NB4 (cell line): ENCODE measurements at regions not wholly inside any gene's neighbourhood (a gene's known extent, or its start where the extent isn't known, plus 50 kb on each side); places are given as distances from the start of the nearest gene placed in this dataset.

Source experiments
- DNase-seq: peaks from one replicate; pipeline ENCODE4 v3.0.0; 2010; ENCODE audit warnings: low read depth
- H3K4me3 ChIP-seq: one replicate; pipeline ENCODE4 v1.5.1; 2011; ENCODE audit warnings: mild to moderate bottlenecking, low read depth, low read length, moderate library complexity
- MYC ChIP-seq: IDR thresholded peaks from 2 replicates; pipeline ENCODE4 v1.6.1; 2011; ENCODE audit warnings: low read depth, low read length
- POLR2A ChIP-seq: IDR thresholded peaks from 2 replicates; pipeline ENCODE4 v1.6.1; 2011; ENCODE audit warnings: mild to moderate bottlenecking; ENCODE audit not compliant: insufficient read length; ENCODE audit errors: extremely low read depth
- TF ChIP-seq, protein P1 (sequence below): IDR thresholded peaks from 2 replicates; pipeline ENCODE4 v1.6.1; 2011; ENCODE audit warnings: low read depth, low read length
- TF ChIP-seq, protein P2 (sequence below): IDR thresholded peaks from one replicate; pipeline ENCODE4 v1.5.1; 2012; ENCODE audit warnings: low read depth, low read length

DNA sequence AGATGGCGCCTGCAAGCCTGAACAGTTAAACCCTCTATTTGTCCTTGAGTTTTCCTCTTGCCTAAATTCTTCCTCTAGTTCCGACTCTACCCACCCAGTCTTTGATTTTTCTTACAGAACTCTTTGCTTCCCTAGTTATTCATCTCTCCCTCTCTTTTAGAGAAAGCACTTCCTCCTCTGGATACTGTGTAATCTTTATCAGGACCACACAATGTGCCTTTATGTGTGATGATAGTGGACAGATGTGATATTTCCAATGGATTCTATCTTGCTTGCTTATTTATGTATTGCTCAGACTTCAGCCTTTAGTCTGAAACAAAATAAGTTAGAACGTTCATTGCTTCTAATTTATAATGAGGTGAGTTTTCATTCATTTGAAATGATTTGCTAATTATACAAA lies 79.5 kb upstream of the CAV2 start:
- DNase-seq = no peak
- TF ChIP-seq MYC (no peak), POLR2A (no peak)
- TF ChIP-seq, protein P1, sequence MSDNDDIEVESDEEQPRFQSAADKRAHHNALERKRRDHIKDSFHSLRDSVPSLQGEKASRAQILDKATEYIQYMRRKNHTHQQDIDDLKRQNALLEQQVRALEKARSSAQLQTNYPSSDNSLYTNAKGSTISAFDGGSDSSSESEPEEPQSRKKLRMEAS = no peak
- TF ChIP-seq, protein P2, sequence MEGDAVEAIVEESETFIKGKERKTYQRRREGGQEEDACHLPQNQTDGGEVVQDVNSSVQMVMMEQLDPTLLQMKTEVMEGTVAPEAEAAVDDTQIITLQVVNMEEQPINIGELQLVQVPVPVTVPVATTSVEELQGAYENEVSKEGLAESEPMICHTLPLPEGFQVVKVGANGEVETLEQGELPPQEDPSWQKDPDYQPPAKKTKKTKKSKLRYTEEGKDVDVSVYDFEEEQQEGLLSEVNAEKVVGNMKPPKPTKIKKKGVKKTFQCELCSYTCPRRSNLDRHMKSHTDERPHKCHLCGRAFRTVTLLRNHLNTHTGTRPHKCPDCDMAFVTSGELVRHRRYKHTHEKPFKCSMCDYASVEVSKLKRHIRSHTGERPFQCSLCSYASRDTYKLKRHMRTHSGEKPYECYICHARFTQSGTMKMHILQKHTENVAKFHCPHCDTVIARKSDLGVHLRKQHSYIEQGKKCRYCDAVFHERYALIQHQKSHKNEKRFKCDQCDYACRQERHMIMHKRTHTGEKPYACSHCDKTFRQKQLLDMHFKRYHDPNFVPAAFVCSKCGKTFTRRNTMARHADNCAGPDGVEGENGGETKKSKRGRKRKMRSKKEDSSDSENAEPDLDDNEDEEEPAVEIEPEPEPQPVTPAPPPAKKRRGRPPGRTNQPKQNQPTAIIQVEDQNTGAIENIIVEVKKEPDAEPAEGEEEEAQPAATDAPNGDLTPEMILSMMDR = no peak
- no peak overlapping the region for H3K4me3 ChIP-seq

DNA sequence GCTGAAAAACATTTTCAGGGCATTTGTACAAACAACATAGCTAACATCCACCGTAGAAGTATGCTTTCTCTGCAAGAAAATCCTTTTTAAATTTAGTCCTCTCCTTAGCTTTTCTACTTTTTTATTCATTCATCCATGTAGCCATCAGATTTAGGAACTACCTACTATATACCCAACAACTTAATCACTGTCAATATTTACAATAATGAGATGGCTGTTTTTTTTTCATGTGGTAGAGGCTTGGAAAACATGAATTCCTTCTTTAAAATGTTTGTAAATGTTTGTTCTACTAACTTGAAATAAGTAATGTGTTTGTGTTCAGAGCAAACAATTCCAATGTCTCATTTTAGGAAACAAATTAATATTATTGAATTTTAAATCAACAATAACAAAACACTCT lies 78.2 kb upstream of the CAV2 start:
- H3K4me3 ChIP-seq = no peak overlapping the region
- no peak for TF ChIP-seq POLR2A
- TF ChIP-seq MYC = no peak
- TF ChIP-seq, protein P1 = no peak
- TF ChIP-seq, protein P2 = no peak
- DNase-seq = no peak

DNA sequence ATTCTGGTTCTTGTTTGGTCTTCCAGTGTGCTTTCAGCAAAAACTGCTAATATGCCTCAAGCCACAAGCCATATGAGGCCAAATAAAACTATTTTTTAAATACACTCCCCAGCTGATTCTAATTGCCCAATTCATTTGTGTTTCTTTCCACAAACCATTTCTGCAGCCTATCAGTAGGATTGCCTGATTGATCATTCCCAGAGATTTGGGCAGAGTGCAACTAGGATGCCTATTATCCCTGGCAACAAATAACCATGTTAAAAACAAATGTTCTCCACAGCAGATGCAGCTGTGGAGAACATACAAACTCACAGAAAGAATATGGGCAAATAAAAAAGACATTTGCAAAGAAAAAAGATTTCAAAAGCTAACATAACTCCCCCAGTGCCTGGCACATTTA lies 76.9 kb upstream of the CAV2 start:
- TF ChIP-seq, protein P1 = no peak
- no peak for TF ChIP-seq POLR2A
- TF ChIP-seq, protein P2 = no peak
- TF ChIP-seq MYC = no peak
- H3K4me3 ChIP-seq = no peak overlapping the region
- no peak for DNase-seq

DNA sequence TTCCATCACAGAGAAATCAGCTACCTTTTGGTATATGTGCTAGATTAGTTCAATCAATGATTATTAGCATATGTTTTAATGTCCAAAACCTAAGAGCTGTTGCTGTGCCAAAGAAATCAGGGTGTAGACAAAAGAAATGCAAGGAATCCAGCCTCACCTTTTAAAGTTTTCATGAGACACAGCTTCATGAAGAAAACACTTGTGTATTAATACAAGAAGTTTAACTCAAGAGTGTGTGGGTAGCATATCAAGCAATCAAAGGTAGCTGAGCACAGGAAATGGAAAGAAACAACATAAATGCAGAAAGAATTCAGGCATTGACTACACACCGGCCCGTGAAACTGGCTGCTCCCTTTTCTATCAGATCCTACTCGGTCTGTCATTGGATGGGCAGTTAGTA lies 76.0 kb upstream of the CAV2 start:
- no peak overlapping the region for H3K4me3 ChIP-seq
- TF ChIP-seq POLR2A (no peak), MYC (no peak)
- TF ChIP-seq, protein P1 = no peak
- TF ChIP-seq, protein P2 = no peak
- no peak for DNase-seq

DNA sequence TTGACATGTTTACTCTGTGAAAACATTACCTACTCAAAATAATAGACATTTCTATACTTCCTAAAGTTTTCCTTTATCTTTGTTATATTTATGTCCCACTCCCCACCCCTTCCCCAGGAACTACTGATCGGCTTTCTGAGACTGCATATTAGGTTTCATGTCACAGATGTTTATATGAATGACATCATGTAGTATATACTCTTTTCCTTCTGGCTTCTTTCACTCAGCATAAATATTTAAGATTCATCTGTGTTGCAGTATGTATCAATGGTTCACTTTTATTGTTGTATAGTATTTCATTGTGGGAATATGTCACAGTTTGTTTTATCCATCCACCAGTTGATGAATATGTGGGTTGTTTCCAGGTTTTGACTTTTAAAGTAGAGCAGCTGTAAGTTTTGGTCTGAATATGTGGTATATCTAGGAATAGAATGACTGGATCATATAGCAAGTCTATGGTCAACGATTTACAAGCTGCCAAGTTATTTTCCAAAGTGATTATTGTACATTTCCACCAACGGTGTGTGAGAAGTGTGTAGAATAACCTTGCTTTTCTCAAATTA lies 73.8 kb upstream of the CAV2 start:
- TF ChIP-seq POLR2A = no peak
- TF ChIP-seq, protein P2 = no peak
- TF ChIP-seq, protein P1 = no peak
- TF ChIP-seq MYC = no peak
- H3K4me3 ChIP-seq = no peak overlapping the region
- no peak for DNase-seq
